HG02571 (cell line): ENCODE measurements at regions not wholly inside any gene's neighbourhood (a gene's known extent, or its start where the extent isn't known, plus 50 kb on each side); places are given as distances from the start of the nearest gene placed in this dataset.

Experiments used
- ATAC-seq: cut with Tn5 transposase; IDR thresholded peaks from one replicate; pipeline ENCODE4 v1.9.1; 2021; ENCODE audit warnings: mild to moderate bottlenecking, moderate library complexity; ENCODE audit not compliant: unreplicated experiment

GRCh38 chr2:147560810-147561535 is 283.9 kb upstream of the ACVR2A start:
- ATAC-seq, result no peak

GRCh38 chr2:147559070-147559725 is 285.6 kb upstream of the ACVR2A start:
- no peak for ATAC-seq

GRCh38 chr2:147558620-147559019 is 286.2 kb upstream of the ACVR2A start:
- ATAC-seq, result no peak

- ATAC-seq, result no peak
Observed at GRCh38 chr2:147554521-147555107, 290.2 kb upstream of the ACVR2A start.

- ATAC-seq, result no peak
Observed at GRCh38 chr2:147553775-147554271, 291.0 kb upstream of the ACVR2A start.

- no peak for ATAC-seq
Observed at GRCh38 chr2:147550995-147551731, 293.7 kb upstream of the ACVR2A start.

- no peak for ATAC-seq
Observed at GRCh38 chr2:147549054-147549453, 295.8 kb upstream of the ACVR2A start.

- ATAC-seq, result no peak
Observed at GRCh38 chr2:147548451-147548850, 296.4 kb upstream of the ACVR2A start.

- no peak for ATAC-seq
Observed at GRCh38 chr2:147547440-147547839, 297.4 kb upstream of the ACVR2A start.

GRCh38 chr2:147546109-147546508 is 298.7 kb upstream of the ACVR2A start:
- ATAC-seq, result no peak

GRCh38 chr2:147543056-147543455 is 301.8 kb upstream of the ACVR2A start:
- ATAC-seq, result no peak

GRCh38 chr2:147542351-147542750 is 302.5 kb upstream of the ACVR2A start:
- ATAC-seq, result no peak

- ATAC-seq, result no peak
Observed at GRCh38 chr2:147541314-147541713, 303.5 kb upstream of the ACVR2A start.

GRCh38 chr2:147538821-147539220 is 306.0 kb upstream of the ACVR2A start:
- no peak for ATAC-seq

- ATAC-seq, result no peak
Observed at GRCh38 chr2:147538088-147538487, 306.7 kb upstream of the ACVR2A start.

- no peak for ATAC-seq
Observed at GRCh38 chr2:147531269-147531668, 313.6 kb upstream of the ACVR2A start.

GRCh38 chr2:147530033-147530432 is 314.8 kb upstream of the ACVR2A start:
- ATAC-seq, result no peak

- ATAC-seq, result no peak
Observed at GRCh38 chr2:147525819-147526489, 318.9 kb upstream of the ACVR2A start.

- no peak for ATAC-seq
Observed at GRCh38 chr2:147524912-147525311, 319.9 kb upstream of the ACVR2A start.

GRCh38 chr2:147523415-147523814 is 321.4 kb upstream of the ACVR2A start:
- ATAC-seq, result no peak

GRCh38 chr2:147521936-147522335 is 322.9 kb upstream of the ACVR2A start:
- ATAC-seq, result no peak
